DMS 273 (cell line): ENCODE measurements at regions not wholly inside any gene's neighbourhood (a gene's known extent, or its start where the extent isn't known, plus 50 kb on each side); places are given as distances from the start of the nearest gene placed in this dataset.
"Not testable (repeated sequence)": the region's sequence is repeated elsewhere in the genome, so short reads cannot be mapped to it uniquely, and the experiment has no call there.

ENCODE experiments used
- DNase-seq: peaks from one replicate; lab custom pipeline; 2025; ENCODE audit not compliant: unreplicated experiment; lab: John Stamatoyannopoulos, UW

GRCh38 chr5:98517560-98518366 is 255.7 kb upstream of the RGMB start:
- DNase-seq: no peak

GRCh38 chr5:98518754-98519153 is 254.7 kb upstream of the RGMB start:
- no peak for DNase-seq

GRCh38 chr5:98519571-98519970 is 253.9 kb upstream of the RGMB start:
- no peak for DNase-seq

GRCh38 chr5:98521821-98522220 is 251.6 kb upstream of the RGMB start:
- DNase-seq: no peak

GRCh38 chr5:98524773-98525172 is 248.7 kb upstream of the RGMB start:
- no peak for DNase-seq

- no peak for DNase-seq
Measured at GRCh38 chr5:98527846-98528245, 245.6 kb upstream of the RGMB start.

GRCh38 chr5:98529321-98529720 is 244.1 kb upstream of the RGMB start:
- no peak for DNase-seq

- no peak for DNase-seq
Measured at GRCh38 chr5:98530224-98530623, 243.2 kb upstream of the RGMB start.

- no peak for DNase-seq
Measured at GRCh38 chr5:98535901-98536300, 237.6 kb upstream of the RGMB start.

GRCh38 chr5:98540056-98540455 is 233.4 kb upstream of the RGMB start:
- DNase-seq: no peak

GRCh38 chr5:98541641-98542040 is 231.8 kb upstream of the RGMB start:
- no peak for DNase-seq

GRCh38 chr5:98543490-98543889 is 230.0 kb upstream of the RGMB start:
- DNase-seq: no peak

GRCh38 chr5:98546924-98547323 is 226.5 kb upstream of the RGMB start:
- not testable (repeated sequence) for DNase-seq

GRCh38 chr5:98556712-98557111 is 216.8 kb upstream of the RGMB start:
- DNase-seq: no peak

GRCh38 chr5:98557916-98558315 is 215.5 kb upstream of the RGMB start:
- DNase-seq: no peak

GRCh38 chr5:98563885-98564653 is 209.4 kb upstream of the RGMB start:
- DNase-seq: no peak

- DNase-seq: no peak
Measured at GRCh38 chr5:98564836-98565235, 208.6 kb upstream of the RGMB start.

- no peak for DNase-seq
Measured at GRCh38 chr5:98568336-98568735, 205.1 kb upstream of the RGMB start.

GRCh38 chr5:98569288-98569687 is 204.2 kb upstream of the RGMB start:
- DNase-seq: no peak

- no peak for DNase-seq
Measured at GRCh38 chr5:98570010-98570409, 203.5 kb upstream of the RGMB start.

GRCh38 chr5:98570661-98571191 is 202.7 kb upstream of the RGMB start:
- DNase-seq: no peak

GRCh38 chr5:98573834-98574320 is 199.6 kb upstream of the RGMB start:
- no peak for DNase-seq
